ENCODE measurements at regions not wholly inside any gene's neighbourhood (a gene's known extent, or its start where the extent isn't known, plus 50 kb on each side); places are given as distances from the start of the nearest gene placed in this dataset.
"Not testable (repeated sequence)": the region's sequence is repeated elsewhere in the genome, so short reads cannot be mapped to it uniquely, and the experiment has no call there.

DNA sequence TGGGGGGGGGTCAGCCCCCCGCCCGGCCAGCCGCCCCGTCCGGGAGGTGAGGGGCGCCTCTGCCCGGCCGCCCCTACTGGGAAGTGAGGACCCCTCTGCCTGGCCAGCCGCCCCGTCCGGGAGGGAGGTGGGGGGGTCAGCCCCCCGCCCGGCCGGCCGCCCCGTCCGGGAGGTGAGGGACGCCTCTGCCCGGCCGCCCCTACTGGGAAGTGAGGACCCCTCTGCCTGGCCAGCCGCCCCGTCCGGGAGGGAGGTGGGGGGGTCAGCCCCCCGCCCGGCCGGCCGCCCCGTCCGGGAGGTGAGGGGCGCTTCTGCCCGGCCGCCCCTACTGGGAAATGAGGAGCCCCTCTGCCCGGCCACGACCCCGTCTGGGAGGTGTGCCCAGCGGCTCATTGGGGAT, 210.7 kb upstream of the RPL34 start:
- TF ChIP-seq, protein P1, sequence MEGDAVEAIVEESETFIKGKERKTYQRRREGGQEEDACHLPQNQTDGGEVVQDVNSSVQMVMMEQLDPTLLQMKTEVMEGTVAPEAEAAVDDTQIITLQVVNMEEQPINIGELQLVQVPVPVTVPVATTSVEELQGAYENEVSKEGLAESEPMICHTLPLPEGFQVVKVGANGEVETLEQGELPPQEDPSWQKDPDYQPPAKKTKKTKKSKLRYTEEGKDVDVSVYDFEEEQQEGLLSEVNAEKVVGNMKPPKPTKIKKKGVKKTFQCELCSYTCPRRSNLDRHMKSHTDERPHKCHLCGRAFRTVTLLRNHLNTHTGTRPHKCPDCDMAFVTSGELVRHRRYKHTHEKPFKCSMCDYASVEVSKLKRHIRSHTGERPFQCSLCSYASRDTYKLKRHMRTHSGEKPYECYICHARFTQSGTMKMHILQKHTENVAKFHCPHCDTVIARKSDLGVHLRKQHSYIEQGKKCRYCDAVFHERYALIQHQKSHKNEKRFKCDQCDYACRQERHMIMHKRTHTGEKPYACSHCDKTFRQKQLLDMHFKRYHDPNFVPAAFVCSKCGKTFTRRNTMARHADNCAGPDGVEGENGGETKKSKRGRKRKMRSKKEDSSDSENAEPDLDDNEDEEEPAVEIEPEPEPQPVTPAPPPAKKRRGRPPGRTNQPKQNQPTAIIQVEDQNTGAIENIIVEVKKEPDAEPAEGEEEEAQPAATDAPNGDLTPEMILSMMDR (IDR thresholded peaks at IDR 0.05; ENCODE audit: poor library complexity), result not testable (repeated sequence)
- not testable (repeated sequence) for TF ChIP-seq EZH2 (IDR thresholded peaks at IDR 0.05; ENCODE audit: borderline replicate concordance)
